AG10803 (cell line): ENCODE measurements at regions not wholly inside any gene's neighbourhood (a gene's known extent, or its start where the extent isn't known, plus 50 kb on each side); places are given as distances from the start of the nearest gene placed in this dataset.
"Not testable (repeated sequence)": the region's sequence is repeated elsewhere in the genome, so short reads cannot be mapped to it uniquely, and the experiment has no call there.

Experiments
- DNase-seq: peaks from one replicate; pipeline ENCODE4 v3.0.0; 2010; ENCODE audit warnings: low read depth
- H3K4me3 ChIP-seq: 2 replicates; pipeline ENCODE4 v1.5.1; 2011; ENCODE audit warnings: mild to moderate bottlenecking, low read length, control low read depth
- CTCF ChIP-seq: conservative IDR thresholded peaks from 2 replicates; pipeline ENCODE4 v1.5.1; 2011; ENCODE audit warnings: mild to moderate bottlenecking, low read length, control low read depth, inconsistent platforms

DNA sequence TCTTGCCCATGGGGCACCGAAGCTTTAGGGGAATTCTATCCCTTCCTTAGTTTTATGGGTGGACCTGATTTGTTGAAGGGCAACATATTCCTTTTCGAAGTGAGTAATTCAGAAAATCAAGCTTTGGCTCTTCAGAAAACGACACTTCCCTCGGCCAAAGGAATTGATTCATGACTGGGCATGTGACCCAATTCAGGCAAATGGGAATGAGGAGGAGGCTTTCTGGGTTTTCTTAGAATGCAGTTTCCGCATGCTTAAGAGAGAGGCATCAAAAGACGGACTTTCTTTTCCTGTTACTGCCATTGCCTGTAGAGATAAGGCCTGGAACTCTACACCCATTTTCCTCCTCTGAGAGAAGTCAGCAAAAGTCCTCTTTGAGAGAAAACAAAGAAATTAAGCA lies 179.5 kb downstream of the RFPL4B start:
- no peak for DNase-seq
- TF ChIP-seq CTCF, result no peak
- H3K4me3 ChIP-seq, result no peak overlapping the region

- not testable (repeated sequence) for DNase-seq, H3K4me3 ChIP-seq
These were observed 181.2 kb downstream of the RFPL4B start for GRCh38 chr6:112528306-112528705.

GRCh38 chr6:112535816-112536215 lies 188.7 kb downstream of the RFPL4B start:
- DNase-seq, result no peak
- TF ChIP-seq CTCF, result no peak
- H3K4me3 ChIP-seq, result no peak overlapping the region

DNA sequence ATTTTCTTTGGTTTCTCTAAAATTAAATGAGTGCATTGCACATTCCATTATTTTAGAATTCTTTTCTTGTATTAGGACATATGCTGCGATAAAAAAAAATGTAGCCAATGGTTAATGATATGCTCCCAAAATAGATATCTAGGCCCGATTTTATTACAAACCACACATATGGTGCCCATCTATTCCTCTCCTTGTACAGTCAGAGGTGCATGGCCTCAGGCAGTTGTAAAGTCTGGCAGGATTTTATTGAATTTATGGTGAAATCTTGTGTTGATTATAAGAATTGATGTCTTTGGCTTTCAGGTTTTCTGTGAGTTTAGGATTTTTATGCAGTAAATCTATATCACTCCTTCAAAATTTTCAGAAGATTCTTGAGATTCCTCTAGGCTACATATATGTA lies 192.2 kb downstream of the RFPL4B start:
- TF ChIP-seq CTCF, result no peak
- peak; percentile 43 for DNase-seq
- no peak overlapping the region for H3K4me3 ChIP-seq

DNA sequence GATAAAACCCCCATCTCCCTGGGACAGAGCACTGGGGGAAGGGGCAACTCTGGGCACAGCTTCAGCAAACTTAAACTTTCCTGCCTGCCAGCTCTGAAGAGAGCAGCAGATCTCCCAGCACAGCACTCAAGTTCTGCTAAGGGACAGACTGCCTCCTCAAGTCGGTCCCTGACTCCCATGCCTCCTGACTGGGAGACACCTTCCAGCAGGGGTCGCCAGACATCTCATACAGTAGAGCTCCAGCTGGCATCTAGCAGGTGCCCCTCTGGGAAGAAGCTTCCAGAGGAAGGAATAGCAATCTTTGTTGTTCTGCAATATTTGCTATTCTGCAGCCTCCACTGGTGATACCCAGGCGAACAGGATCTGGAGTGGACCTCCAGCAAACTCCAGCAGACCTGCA lies 194.7 kb downstream of the RFPL4B start:
- H3K4me3 ChIP-seq, result not testable (repeated sequence)

GRCh38 chr6:112547321-112548085 lies 200.4 kb downstream of the RFPL4B start:
- peak; percentile 64 for DNase-seq

More for the DNA sequence above, 194.7 kb downstream of the RFPL4B start:
- DNase-seq, result not testable (repeated sequence)

GRCh38 chr6:112549749-112550148 lies 202.6 kb downstream of the RFPL4B start:
- H3K4me3 ChIP-seq, result no peak overlapping the region
- TF ChIP-seq CTCF, result no peak
- no peak for DNase-seq

More at GRCh38 chr6:112547321-112548085, 200.4 kb downstream of the RFPL4B start:
- not testable (repeated sequence) for H3K4me3 ChIP-seq

DNA sequence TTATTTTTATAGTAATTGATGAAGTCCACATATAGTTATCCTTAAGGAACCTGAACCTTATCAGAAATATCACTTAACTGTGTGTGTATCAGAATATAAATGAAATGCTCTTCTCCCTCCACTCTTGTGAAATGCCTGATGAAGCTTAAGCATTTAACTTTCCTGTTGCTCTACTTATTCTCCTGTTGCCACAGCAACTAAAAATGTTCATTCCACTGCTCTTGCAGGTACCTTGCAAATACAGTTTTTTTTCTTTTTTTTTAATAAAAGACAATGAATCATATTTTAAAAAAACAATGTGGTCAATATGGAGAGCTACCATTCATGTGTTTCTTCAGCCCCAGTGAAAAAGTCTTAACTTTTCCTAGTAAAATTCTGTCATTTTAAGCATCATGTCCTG lies 210.3 kb downstream of the RFPL4B start:
- DNase-seq, result peak; percentile 15
- H3K4me3 ChIP-seq, result no peak overlapping the region
- TF ChIP-seq CTCF, result no peak

GRCh38 chr6:112557961-112558360 lies 210.8 kb downstream of the RFPL4B start:
- TF ChIP-seq CTCF, result no peak
- no peak for DNase-seq
- no peak overlapping the region for H3K4me3 ChIP-seq
